ENCODE measurements at regions not wholly inside any gene's neighbourhood (a gene's known extent, or its start where the extent isn't known, plus 50 kb on each side); places are given as distances from the start of the nearest gene placed in this dataset.

DNA sequence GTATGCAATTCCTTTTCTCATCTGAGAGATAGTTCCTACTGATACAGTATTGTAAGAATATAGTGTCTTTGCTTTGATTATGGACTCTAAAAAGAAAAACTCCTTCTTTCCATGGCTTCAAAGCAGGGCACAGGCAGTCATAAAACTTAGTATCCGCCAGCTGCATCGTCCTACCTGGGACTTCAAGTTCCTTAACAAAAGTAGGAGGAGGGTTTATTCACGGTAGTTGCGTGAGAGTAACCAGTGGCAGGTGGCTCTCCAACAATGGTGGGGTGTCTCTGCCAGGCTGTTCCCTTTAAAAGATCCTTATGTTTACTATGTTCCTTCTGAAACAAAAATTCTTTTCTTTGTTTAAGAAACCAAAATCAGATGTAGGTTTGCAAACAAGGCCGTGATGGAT is 173.5 kb upstream of the DMAC1 start:
- DNase-seq (ENCODE audit: missing footprints) = no peak
- intact Hi-C loops (cut with DNase I) = no loop called here
- no peak for ATAC-seq

DNA sequence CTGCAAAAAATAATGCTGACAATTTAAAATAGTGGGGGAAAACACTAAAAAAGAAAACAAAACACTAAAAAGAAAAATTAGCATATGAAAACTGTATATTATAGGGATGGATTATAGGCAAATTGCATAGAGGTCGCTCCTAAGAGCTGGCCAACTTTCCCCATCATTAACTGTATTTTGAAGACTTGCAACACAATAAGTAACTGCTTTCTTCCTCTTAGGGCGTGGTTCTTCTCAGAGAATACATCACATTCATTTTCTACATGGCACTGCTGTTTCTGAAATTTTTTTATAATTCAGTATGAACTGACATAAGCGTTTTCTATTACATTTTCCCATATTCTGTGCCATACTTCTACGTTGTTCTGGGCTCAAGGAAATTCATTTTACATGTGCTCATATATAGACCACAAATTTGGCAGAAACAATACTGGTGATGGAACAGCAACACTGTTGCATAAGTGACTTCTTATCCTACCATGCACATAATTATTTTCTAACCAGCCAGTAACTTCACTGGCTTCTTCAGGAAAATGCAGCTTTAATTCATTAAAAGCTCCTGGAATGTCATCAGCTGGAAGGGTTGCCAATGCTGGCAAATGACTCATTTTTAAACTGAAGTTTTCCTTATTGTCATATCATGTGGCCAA is 171.2 kb upstream of the DMAC1 start:
- DNase-seq (ENCODE audit: missing footprints) = no peak
- intact Hi-C loops (cut with DNase I) = no loop called here

DNA sequence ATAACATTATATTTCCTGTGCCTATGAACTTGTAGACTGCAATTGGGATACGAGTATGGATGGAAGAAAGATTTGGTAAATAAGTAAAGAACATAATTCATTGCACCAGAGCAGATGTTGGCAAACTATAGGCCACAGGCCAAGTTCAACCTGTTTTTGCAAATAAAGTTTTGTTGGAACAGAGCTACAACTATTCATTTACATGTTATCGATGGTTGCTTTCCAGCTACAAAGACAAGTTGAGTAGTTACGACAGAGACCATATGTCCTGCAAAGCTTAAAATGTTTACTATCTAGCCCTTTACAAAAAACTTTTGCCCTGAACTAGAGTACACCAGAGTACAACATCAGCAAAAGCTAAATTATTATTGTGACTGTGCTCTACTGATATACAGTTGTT is 169.1 kb upstream of the DMAC1 start:
- intact Hi-C loops (cut with DNase I) = no loop called here
- no peak for DNase-seq (ENCODE audit: missing footprints)
- ATAC-seq = no peak

More for the DNA sequence above, 171.2 kb upstream of the DMAC1 start:
- no peak for ATAC-seq

DNA sequence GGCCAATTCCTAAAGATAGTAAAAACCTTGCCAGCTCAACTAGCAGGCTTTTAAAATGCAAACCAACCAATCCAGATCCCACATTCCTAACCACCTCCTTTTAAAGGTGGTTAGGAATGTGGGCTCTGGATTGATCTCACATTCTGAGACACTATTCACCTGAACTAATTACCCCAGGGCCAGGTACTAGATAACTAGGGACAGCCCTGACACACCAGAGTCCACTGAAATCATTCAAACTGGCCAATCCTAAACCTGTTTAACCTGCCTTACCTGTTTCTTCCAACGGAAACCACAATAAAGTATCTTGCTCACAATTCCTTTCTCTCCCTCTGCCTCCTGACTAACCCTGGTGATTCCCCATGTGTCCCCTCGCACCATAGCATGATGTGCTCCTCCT is 168.3 kb upstream of the DMAC1 start:
- intact Hi-C loops (cut with DNase I) = no loop called here
- no peak for ATAC-seq
- DNase-seq (ENCODE audit: missing footprints) = no peak

DNA sequence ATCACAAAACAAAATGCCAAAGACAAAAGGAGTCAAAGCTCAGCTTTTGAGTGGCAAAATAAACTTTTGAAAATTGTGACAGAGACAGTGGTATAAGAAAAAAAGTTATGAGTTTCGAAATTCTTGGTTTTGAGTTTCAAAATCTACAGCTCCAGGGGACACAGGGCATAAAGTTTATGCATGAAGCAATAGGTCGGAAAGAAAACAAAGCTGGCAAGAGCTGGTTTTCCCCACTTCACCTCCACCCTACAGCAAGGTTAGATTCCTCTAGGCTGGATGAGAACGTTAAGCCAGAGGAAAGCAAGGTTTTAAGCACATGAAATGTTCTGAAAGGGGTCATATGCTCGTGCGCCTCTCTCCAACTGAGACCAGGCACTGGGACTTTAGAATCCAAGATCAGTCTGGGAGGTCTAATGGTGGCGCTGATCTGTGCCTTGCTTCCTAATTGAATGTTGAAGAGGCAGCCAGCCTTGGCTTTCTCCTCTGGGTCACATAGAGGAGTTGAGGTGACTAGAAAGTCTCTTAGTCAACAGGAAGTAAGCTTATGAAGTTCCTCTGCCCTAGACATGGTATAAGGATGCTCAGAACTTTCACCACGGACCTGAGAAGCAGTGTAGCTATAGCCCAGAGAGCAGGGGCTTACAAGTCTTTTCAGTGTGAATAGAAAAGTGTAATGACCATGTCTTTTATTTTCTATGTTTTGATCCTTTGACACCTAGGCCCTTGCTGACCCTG is 167.7 kb upstream of the DMAC1 start:
- intact Hi-C loops (cut with DNase I) = no loop called here
- DNase-seq (ENCODE audit: missing footprints) = no peak
- ATAC-seq = no peak

DNA sequence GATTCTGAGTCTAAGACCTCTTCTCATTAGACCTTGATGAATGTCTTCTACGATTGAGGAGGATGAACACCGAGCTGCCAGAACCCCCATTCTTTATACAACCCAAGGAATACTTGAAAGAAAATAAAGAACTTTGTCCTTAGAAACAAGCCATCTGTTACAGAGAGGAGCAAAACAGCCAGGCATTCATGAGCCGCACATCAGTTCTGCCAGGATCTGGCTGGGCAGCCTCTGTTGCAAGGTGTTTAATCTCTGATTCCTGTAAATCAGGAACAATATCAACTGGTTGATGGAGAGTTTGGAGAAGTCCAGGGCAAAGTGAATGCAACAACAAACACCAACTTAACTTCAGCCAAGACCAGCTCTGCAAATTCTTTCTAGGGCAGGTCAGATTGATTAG is 165.5 kb upstream of the DMAC1 start:
- intact Hi-C loops (cut with DNase I) = no loop called here
- ATAC-seq = no peak
- no peak for DNase-seq (ENCODE audit: missing footprints)

DNA sequence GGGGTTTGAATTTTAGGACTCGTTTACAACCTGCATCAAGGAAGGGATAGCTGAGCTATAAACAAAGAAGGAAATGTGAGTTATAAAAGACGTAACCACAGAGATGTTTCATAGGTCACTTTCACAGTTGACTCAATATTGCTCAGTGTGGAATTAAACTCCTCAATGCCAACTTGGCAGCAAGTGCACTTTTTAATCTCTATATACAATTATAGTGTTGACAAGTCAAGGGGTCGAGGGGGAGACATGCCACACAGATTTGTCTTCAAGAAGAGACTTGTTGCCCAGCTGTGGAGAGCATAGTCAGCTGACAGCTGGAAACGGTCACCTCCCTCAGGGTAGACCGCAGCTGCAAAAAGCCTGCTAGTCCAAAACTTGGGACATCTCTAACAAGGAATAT is 163.4 kb upstream of the DMAC1 start:
- no peak for ATAC-seq

DNA sequence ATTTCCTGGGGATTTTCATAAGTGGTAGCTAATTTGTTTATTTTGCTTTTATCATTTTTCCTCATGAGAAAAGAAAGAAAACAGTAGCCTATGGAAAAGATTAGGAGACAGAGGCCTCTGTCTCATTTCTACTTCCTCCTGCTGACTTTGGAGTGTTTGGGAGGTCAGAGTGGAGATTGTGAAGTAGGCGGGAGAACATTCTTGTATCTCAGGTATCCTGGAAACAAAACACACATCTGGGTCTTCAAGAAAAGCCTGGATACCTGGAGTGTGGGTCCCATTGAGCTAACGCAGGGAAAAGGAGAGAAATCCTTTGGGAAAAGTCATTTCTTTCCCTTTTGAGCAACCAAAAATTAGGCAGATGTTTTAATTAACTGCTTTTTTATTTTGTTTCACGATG is 161.5 kb upstream of the DMAC1 start:
- intact Hi-C loops (cut with DNase I) = no loop called here
- ATAC-seq (no peak), DNase-seq (ENCODE audit: missing footprints) (no peak)

More for the DNA sequence above, 163.4 kb upstream of the DMAC1 start:
- no peak for DNase-seq (ENCODE audit: missing footprints)
- intact Hi-C loops (cut with DNase I) = no loop called here

DNA sequence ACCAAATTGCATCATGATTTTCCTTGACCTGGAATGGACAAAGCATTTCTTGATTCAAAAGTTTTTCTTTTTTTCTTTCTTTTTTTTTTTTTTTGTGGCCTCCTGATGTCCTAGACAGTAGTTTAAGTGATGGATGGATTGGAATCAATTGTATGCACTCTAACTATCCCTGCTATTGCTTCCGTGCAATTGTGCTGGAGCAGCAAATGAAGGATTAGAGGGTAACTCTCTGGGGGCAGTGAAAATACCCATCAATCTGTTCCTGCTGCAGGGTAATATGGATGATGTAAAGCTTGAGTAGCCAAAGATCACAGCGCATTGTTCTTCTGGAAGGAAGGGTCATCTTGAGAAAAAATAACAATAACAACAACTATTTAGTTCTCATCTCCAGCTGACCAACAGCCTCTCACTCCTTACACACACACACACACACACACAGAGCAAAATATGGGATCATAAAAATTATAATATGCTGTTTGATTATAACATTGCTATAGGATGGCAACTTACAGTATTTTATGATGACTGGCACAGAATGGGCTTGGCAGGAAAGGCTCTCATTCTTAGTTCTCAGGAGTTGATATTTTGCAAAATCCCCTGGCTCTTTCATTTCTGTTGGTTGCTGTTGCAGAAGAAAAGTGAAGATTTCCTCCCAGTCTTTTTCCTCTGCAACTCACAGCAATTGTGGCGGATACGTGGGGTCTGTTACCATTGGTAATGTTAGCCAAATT is 160.9 kb upstream of the DMAC1 start:
- intact Hi-C loops (cut with DNase I) = no loop called here
- ATAC-seq (no peak), DNase-seq (ENCODE audit: missing footprints) (no peak)

DNA sequence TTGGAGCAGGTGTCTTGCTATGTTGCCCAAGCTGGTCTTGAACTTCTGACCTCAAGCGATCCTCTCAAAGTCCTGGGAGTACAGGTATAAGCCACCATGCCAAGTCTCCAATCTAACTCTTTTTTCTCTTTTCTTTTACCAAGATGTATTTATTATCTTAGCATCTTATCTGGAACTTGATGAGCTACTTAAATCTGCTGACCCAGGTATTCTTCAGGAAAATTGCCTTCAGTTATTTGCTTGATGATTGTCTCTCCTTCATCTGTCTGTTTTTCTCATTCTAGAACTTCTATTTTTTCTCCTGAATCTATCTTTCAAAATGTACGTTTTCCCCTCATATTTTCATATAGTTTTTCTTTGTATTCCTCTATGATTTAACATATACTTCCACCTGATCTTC is 158.2 kb upstream of the DMAC1 start:
- no peak for ATAC-seq
- no peak for DNase-seq (ENCODE audit: missing footprints)
- intact Hi-C loops (cut with DNase I) = no loop called here

DNA sequence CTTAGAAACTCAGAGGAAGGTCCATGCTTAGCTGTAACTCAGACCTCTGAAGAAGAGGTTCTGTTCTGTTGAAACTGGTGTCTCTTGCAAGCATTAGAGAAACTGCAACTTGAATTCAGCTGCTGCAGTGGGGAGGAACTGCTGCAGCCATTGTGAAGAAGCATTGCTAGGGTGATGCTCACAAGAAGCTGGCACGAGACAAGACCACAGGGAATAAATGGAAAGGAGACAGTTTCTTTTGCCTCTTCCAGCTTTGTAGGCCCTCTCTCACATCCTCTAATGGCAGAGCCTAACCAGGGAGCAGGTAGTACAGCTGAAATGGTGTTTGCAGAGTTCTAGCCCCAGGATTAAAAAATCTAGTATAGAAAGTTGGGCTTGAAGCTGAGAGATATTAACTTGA is 148.0 kb upstream of the DMAC1 start:
- intact Hi-C loops (cut with DNase I) = no loop called here
- ATAC-seq (no peak), DNase-seq (ENCODE audit: missing footprints) (no peak)

DNA sequence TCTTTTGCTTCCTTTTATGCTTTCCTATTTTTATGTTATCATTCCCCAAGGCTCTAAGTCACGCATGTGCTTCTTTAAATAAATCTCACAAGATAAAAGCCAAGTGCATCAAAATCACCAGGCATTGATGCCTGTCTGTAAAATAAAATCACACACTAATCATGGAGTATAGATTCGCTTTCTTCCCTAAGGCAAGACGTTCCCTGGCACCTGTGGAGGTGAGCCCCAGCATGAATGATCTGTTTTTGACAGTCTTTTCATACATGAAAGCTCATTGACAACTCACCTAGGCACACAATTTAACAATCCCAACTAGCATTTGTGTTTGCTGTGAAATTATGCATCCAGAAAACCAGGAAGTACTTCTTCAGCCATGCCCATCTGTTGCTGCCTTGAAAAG is 146.9 kb upstream of the DMAC1 start:
- intact Hi-C loops (cut with DNase I) = no loop called here
- ATAC-seq = no peak
- no peak for DNase-seq (ENCODE audit: missing footprints)

DNA sequence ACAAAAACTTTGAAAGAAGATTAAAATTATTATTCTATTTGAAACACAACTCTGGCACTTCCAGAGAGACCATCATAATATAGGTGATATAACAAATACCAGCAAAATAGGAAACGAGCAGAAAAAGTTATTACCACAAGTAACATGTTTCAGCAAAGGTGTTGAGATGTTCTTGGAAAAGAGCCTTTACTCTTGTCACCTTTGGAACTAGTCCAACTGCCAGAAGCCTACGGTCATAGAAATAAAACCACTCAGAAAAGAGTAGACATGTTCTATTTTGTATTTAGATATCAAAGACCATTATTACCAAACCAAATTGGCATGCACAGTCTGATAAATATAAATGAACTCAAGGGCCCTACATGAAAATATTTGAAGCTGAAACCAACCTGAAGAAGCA is 145.0 kb upstream of the DMAC1 start:
- ATAC-seq = no peak
- no peak for DNase-seq (ENCODE audit: missing footprints)
- intact Hi-C loops (cut with DNase I) = no loop called here

DNA sequence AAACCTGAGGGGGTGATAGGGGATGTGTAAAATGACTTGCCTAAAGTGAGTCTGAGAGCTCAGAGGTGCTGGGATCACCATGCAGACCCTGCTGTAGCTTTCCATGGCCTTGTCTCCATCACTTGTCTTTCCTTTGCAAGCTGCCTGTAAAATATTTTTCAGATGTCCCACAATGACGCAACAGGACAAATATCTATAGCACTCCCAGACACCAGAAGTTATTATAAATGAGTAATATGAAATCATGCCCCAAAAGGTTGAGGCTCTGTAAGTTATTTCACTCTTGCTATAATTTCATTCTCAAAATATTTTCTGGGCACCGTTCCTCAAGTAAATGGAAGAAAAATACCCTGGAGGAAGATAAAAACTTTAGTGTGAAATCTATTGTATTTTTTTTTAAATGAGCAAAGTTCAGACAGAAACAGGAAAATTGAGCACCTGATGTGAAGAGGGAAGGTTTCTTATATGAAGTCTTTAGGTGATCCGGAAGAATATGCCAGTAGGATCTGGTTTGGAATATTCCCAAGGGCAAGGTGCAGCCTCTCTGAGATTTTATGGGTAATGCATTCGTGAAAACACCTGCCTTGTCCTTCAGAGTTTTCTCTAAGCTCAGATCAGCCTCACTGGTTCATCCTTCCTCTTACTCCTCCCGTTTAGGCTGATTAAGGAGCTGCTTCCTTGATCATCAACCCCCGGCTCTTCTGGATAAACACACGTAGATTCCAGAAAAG is 138.3 kb upstream of the DMAC1 start:
- ATAC-seq (no peak), DNase-seq (ENCODE audit: missing footprints) (no peak)
- intact Hi-C loops (cut with DNase I) = no loop called here

DNA sequence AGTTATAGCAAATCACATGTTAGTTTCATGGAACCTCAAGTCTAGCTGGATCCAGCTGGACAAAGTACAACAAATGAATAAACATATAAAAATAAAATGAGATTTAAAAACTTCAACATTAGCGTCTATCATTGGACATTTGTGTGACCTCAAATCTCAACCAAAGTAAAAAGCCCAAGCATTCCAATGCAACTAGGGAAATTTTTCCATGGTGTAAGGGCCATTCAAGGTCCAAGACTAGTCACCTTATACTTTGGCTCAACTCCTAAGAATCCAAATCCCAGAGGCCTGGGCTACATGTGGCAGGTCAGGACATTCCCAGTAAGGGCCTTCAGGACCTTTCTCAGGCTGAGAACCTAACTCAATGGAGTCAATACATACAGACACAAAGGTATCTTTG is 137.4 kb upstream of the DMAC1 start:
- intact Hi-C loops (cut with DNase I) = no loop called here
- ATAC-seq (no peak), DNase-seq (ENCODE audit: missing footprints) (no peak)

DNA sequence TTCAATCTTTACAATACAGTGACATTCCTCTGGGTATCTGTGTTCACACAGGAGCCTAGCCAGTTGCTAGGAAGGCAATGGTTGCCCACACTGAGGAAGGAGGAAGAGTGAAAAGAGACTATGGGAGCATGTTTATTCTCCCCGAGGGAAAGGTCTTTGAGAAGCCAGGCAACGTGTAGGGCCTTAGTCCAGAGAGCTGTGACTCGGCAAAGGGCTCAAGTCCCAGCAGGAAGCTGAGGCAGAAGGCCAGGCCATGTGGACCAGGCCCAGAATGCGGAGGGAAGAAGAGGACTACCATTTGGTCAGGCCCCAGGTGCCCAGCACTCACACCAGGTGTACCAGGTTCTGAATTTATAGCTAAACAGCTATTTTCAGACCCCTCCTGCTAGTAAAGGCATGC is 136.6 kb upstream of the DMAC1 start:
- no peak for DNase-seq (ENCODE audit: missing footprints)
- intact Hi-C loops (cut with DNase I) = no loop called here
- no peak for ATAC-seq

DNA sequence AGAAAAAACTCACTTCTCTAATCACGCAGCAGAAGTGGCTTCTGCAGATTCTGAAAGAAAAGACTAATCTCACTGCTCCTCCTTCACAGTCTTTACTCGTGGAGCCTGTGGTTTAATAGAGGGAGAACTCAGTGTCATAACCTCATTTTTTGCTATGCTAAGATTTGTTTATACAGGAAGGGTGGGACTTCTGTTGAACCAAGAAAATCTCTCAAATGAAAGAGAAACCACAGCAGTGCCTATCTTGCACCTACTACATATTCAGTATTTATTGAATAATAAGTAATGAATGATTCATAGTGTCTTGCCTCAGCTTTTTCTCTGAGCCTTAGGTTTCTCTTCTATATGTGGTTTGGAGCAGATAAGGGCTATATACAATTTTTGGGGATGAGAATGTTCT is 136.1 kb upstream of the DMAC1 start:
- ATAC-seq = no peak
- no peak for DNase-seq (ENCODE audit: missing footprints)
- intact Hi-C loops (cut with DNase I) = no loop called here

DNA sequence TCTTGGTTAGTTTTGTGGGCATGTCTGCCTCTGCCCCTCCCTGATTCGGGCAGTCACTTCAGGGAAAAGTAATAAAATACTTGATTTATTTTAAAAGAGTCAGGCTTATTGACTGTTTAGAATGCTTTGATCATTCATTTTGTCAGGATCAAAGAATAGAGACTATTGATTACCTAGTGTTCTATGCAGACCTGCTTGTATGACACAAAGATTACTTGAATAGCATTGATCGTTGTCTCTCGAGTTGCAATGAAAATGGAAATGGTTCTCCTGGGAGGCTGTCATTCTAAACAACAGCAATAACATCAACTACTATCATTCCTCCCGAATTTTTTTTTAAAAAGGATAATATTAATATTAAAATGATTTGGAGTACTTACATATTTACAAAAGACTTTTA is 133.2 kb upstream of the DMAC1 start:
- ATAC-seq (no peak), DNase-seq (ENCODE audit: missing footprints) (no peak)
- intact Hi-C loops (cut with DNase I) = no loop called here

DNA sequence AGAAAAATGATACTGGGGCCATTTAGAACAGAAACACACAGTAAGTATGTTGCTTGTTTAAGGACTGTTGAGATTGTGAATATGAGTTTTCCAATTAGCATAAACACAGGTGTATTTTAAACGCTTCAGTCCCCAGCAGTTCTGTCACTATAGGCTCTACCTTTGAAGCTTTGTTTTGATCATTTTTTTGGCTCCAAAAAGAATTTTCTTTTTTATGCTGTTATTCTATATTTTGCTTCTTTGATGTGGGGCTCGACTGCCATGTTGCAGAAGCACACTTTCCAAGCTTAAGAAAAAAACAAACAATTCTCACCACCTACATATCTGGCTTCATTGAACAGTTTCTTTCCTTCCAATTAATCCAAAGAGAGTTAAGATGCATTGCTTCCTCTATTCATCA is 131.0 kb upstream of the DMAC1 start:
- intact Hi-C loops (cut with DNase I) = no loop called here
- no peak for ATAC-seq
- no peak for DNase-seq (ENCODE audit: missing footprints)

Data from Right ventricle myocardium inferior (tissue), 1 donor.